ENCODE measurements at regions not wholly inside any gene's neighbourhood (a gene's known extent, or its start where the extent isn't known, plus 50 kb on each side); places are given as distances from the start of the nearest gene placed in this dataset.

GRCh38 chr11:120039039-120039438 is 98.9 kb downstream of the TRIM29 start:
- TF ChIP-seq CTCF (IDR thresholded peaks at IDR 0.05; ENCODE audit: poor library complexity, severe bottlenecking) (no peak), REST (IDR thresholded peaks at IDR 0.05; ENCODE audit: borderline replicate concordance) (no peak), EZH2 (IDR thresholded peaks at IDR 0.05; ENCODE audit: borderline replicate concordance, insufficient read depth, low read length, poor library complexity, severe bottlenecking) (no peak), MXI1 (conservative IDR thresholded peaks at IDR 0.05; ENCODE audit: poor library complexity, severe bottlenecking) (no peak), EP300 (conservative IDR thresholded peaks at IDR 0.05; ENCODE audit: poor library complexity, severe bottlenecking) (no peak), TAF1 (IDR thresholded peaks at IDR 0.05; ENCODE audit: low read depth) (no peak), POLR2AphosphoS5 (IDR thresholded peaks at IDR 0.05) (no peak)
